BLaER1 (cell line): ENCODE measurements at regions not wholly inside any gene's neighbourhood (a gene's known extent, or its start where the extent isn't known, plus 50 kb on each side); places are given as distances from the start of the nearest gene placed in this dataset.
A peak's percentile ranks its signal among the peaks of the same experiment; 100 is the strongest.

Source experiments
- H3K27ac ChIP-seq: shearing (Covaris generic); formaldehyde crosslinking; 2 replicates; pipeline ENCODE4 v1.8.1; 2022
- H3K27me3 ChIP-seq: shearing (Covaris generic); formaldehyde crosslinking; 2 replicates; pipeline ENCODE4 v1.8.1; 2022
- H3K36me3 ChIP-seq: shearing (Covaris generic); formaldehyde crosslinking; 2 replicates; pipeline ENCODE4 v1.8.1; 2022
- H3K4me1 ChIP-seq: shearing (Covaris generic); formaldehyde crosslinking; 2 replicates; pipeline ENCODE4 v1.8.1; 2022
- H3K4me2 ChIP-seq: shearing (Covaris generic); formaldehyde crosslinking; 2 replicates; pipeline ENCODE4 v1.8.1; 2022
- H3K4me3 ChIP-seq: shearing (Covaris generic); formaldehyde crosslinking; 2 replicates; pipeline ENCODE4 v1.8.1; 2022
- H3K9ac ChIP-seq: shearing (Covaris generic); formaldehyde crosslinking; 2 replicates; pipeline ENCODE4 v1.8.1; 2022
- H3K9me3 ChIP-seq: shearing (Covaris generic); formaldehyde crosslinking; 2 replicates; pipeline ENCODE4 v1.8.1; 2022
- H4K20me1 ChIP-seq: shearing (Covaris generic); formaldehyde crosslinking; 2 replicates; pipeline ENCODE4 v1.8.1; 2022
- Cebpa-rat ChIP-seq: shearing (Covaris generic); IDR thresholded peaks from 2 replicates; pipeline ENCODE4 v1.8.1; 2022

- no peaks in the 10 kb centered on the region for H3K36me3 ChIP-seq
- no peak overlapping the region for H3K9ac ChIP-seq
- no peaks in the 10 kb centered on the region for H4K20me1 ChIP-seq
- no peaks in the 10 kb centered on the region for H3K9me3 ChIP-seq
- H3K4me1 ChIP-seq, result peaks cover 15% of the 10 kb centered on the region
- no peaks in the 10 kb centered on the region for H3K27me3 ChIP-seq
- H3K4me3 ChIP-seq, result no peak overlapping the region
- peak; percentile 41; the same call in 1 of the 2 replicates for TF ChIP-seq Cebpa-rat
- no peak overlapping the region for H3K27ac ChIP-seq
- H3K4me2 ChIP-seq, result peak overlapping the region; percentile 60
Observed at GRCh38 chr1:29767769-29768425, 531.6 kb downstream of the PTPRU start.

GRCh38 chr1:29767088-29767685 is 530.9 kb downstream of the PTPRU start:
- Histone ChIP-seq H3K4me3 (no peak overlapping the region), H3K4me1 (peaks cover 15% of the 10 kb centered on the region), H3K36me3 (no peaks in the 10 kb centered on the region), H3K27ac (no peak overlapping the region), H3K27me3 (no peaks in the 10 kb centered on the region), H3K9ac (no peak overlapping the region), H4K20me1 (no peaks in the 10 kb centered on the region), H3K4me2 (peak overlapping the region; percentile 60), H3K9me3 (no peaks in the 10 kb centered on the region)
- no peak for TF ChIP-seq Cebpa-rat

GRCh38 chr1:29762635-29763034 is 526.3 kb downstream of the PTPRU start:
- Histone ChIP-seq H3K9me3 (no peaks in the 10 kb centered on the region), H3K36me3 (no peaks in the 10 kb centered on the region), H3K9ac (no peak overlapping the region), H3K4me3 (no peak overlapping the region), H3K4me1 (peaks cover 4% of the 10 kb centered on the region), H3K27ac (no peak overlapping the region), H3K27me3 (no peaks in the 10 kb centered on the region), H4K20me1 (no peaks in the 10 kb centered on the region), H3K4me2 (no peak overlapping the region)
- no peak for TF ChIP-seq Cebpa-rat

GRCh38 chr1:29761159-29761928 is 525.0 kb downstream of the PTPRU start:
- no peak overlapping the region for H3K4me3 ChIP-seq
- no peak overlapping the region for H3K9ac ChIP-seq
- H3K27me3 ChIP-seq, result no peaks in the 10 kb centered on the region
- TF ChIP-seq Cebpa-rat, result no peak
- no peaks in the 10 kb centered on the region for H3K4me1 ChIP-seq
- H4K20me1 ChIP-seq, result no peaks in the 10 kb centered on the region; the same call in 1 of the 2 replicates
- H3K4me2 ChIP-seq, result no peak overlapping the region
- no peak overlapping the region for H3K27ac ChIP-seq
- H3K9me3 ChIP-seq, result no peaks in the 10 kb centered on the region
- H3K36me3 ChIP-seq, result no peaks in the 10 kb centered on the region

- H3K4me3 ChIP-seq, result no peak overlapping the region
- H3K36me3 ChIP-seq, result no peaks in the 10 kb centered on the region
- no peaks in the 10 kb centered on the region for H3K27me3 ChIP-seq
- TF ChIP-seq Cebpa-rat, result no peak
- no peak overlapping the region for H3K27ac ChIP-seq
- no peak overlapping the region for H3K9ac ChIP-seq
- no peaks in the 10 kb centered on the region for H3K9me3 ChIP-seq
- no peaks in the 10 kb centered on the region; the same call in 1 of the 2 replicates for H4K20me1 ChIP-seq
- no peak overlapping the region for H3K4me2 ChIP-seq
- H3K4me1 ChIP-seq, result no peaks in the 10 kb centered on the region
Observed at GRCh38 chr1:29760067-29760564, 523.8 kb downstream of the PTPRU start.

GRCh38 chr1:29758781-29759499 is 522.6 kb downstream of the PTPRU start:
- H3K9me3 ChIP-seq, result no peaks in the 10 kb centered on the region
- H3K9ac ChIP-seq, result no peak overlapping the region
- H3K27me3 ChIP-seq, result no peaks in the 10 kb centered on the region
- no peak overlapping the region for H3K4me3 ChIP-seq
- H3K4me1 ChIP-seq, result no peaks in the 10 kb centered on the region
- no peaks in the 10 kb centered on the region; the same call in 1 of the 2 replicates for H4K20me1 ChIP-seq
- H3K27ac ChIP-seq, result no peak overlapping the region
- H3K4me2 ChIP-seq, result no peak overlapping the region
- TF ChIP-seq Cebpa-rat, result no peak
- H3K36me3 ChIP-seq, result no peaks in the 10 kb centered on the region

- H3K9me3 ChIP-seq, result no peaks in the 10 kb centered on the region
- no peaks in the 10 kb centered on the region for H3K4me1 ChIP-seq
- no peaks in the 10 kb centered on the region for H3K27me3 ChIP-seq
- no peak overlapping the region for H3K9ac ChIP-seq
- H3K4me3 ChIP-seq, result no peak overlapping the region
- H3K4me2 ChIP-seq, result no peak overlapping the region
- H4K20me1 ChIP-seq, result peaks cover 7% of the 10 kb centered on the region; the same call in 1 of the 2 replicates
- no peaks in the 10 kb centered on the region for H3K36me3 ChIP-seq
- no peak overlapping the region for H3K27ac ChIP-seq
- TF ChIP-seq Cebpa-rat, result no peak
Observed at GRCh38 chr1:29757866-29758780, 521.8 kb downstream of the PTPRU start.

- H3K9me3 ChIP-seq, result no peaks in the 10 kb centered on the region
- H3K4me3 ChIP-seq, result no peak overlapping the region
- no peak for TF ChIP-seq Cebpa-rat
- no peaks in the 10 kb centered on the region for H3K36me3 ChIP-seq
- no peak overlapping the region for H3K9ac ChIP-seq
- H3K4me1 ChIP-seq, result no peaks in the 10 kb centered on the region
- peaks cover 10% of the 10 kb centered on the region; the same call in 1 of the 2 replicates for H4K20me1 ChIP-seq
- no peaks in the 10 kb centered on the region for H3K27me3 ChIP-seq
- no peak overlapping the region for H3K27ac ChIP-seq
- H3K4me2 ChIP-seq, result no peak overlapping the region
Observed at GRCh38 chr1:29756901-29757725, 520.8 kb downstream of the PTPRU start.
